ENCODE measurements at regions not wholly inside any gene's neighbourhood (a gene's known extent, or its start where the extent isn't known, plus 50 kb on each side); places are given as distances from the start of the nearest gene placed in this dataset.

DNA sequence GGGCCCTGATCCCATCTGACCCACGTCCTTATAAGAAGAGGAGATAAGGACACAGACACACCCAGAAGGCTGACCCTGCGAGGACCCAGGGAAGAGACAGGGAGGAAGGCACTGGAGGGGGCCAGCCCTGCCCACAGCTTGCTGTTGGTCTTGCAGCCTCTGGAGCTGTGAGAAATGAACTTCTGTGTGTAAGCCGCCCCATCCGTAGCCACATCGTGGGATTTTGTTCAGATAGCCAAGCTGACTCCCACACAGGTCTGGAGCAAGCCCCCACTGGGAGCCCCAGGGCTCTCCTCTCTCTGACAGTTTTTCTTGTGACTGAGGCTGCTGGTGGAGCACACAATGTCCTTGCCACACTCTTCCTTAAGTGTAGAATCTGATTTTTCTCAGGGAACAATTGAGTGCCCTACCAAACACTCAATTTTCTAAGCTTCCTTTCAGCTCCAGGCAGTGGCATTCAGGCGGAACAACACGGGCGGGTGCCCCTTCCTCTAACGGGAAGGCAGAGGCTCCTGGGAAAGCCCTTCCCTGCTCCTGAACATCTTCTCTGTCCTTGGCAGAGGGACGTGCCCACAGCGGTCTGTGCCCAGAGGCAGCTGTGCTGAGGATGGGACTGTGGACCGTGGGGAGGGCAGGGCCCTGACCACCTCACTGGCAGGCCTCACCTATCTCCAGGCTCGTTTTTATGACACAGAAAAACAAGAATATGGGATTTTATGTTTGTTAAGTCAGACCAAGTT is 160.6 kb upstream of the SHH start:
- H3K9me3 Mint-ChIP-seq (ENCODE audit: unreplicated experiment): no peaks in the 10 kb centered on the region
- H3K4me3 ChIP-seq (ENCODE audit: low read depth, low read length): no peak overlapping the region
- no peaks in the 10 kb centered on the region; the same call in 1 of the 2 replicates for H3K27me3 ChIP-seq (replicated peaks; ENCODE audit: control insufficient read depth, insufficient read depth, low read length)
- no peak overlapping the region for H3K27ac Mint-ChIP-seq (ENCODE audit: unreplicated experiment)
- CTCF ChIA-PET: interaction anchor here (0.6 kb wide), 1 partner anchor 822 kb away, joined by 3 read pairs; no protein-coding TSS in a partner anchor
- no TSS peak for BruUV-seq (replicated peaks)
- peak in 1 of 2 experiments; percentile 16 for DNase-seq
- no peaks in the 10 kb centered on the region for H3K4me1 ChIP-seq
- no peaks in the 10 kb centered on the region for H3K36me3 Mint-ChIP-seq (ENCODE audit: insufficient read depth, unreplicated experiment)
- intact Hi-C loops (cut with micrococcal nuclease; ENCODE audit: unreplicated experiment): no loop called here
- POLR2A ChIA-PET: no interaction called here
- H3K4me1 Mint-ChIP-seq (ENCODE audit: low read depth, unreplicated experiment): no peaks in the 10 kb centered on the region
- H3K36me3 ChIP-seq (ENCODE audit: control insufficient read depth, insufficient read depth, low read length): no peaks in the 10 kb centered on the region
- TF ChIP-seq, protein P1, sequence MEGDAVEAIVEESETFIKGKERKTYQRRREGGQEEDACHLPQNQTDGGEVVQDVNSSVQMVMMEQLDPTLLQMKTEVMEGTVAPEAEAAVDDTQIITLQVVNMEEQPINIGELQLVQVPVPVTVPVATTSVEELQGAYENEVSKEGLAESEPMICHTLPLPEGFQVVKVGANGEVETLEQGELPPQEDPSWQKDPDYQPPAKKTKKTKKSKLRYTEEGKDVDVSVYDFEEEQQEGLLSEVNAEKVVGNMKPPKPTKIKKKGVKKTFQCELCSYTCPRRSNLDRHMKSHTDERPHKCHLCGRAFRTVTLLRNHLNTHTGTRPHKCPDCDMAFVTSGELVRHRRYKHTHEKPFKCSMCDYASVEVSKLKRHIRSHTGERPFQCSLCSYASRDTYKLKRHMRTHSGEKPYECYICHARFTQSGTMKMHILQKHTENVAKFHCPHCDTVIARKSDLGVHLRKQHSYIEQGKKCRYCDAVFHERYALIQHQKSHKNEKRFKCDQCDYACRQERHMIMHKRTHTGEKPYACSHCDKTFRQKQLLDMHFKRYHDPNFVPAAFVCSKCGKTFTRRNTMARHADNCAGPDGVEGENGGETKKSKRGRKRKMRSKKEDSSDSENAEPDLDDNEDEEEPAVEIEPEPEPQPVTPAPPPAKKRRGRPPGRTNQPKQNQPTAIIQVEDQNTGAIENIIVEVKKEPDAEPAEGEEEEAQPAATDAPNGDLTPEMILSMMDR (IDR thresholded peaks at IDR 0.05; ENCODE audit: insufficient read depth in 1 of 2, low read depth in 1 of 2, low read length in 1 of 2, severe bottlenecking in 1 of 2, unreplicated experiment in 1 of 2): no peak
- peaks cover 5% of the 10 kb centered on the region for H3K27me3 Mint-ChIP-seq (ENCODE audit: insufficient read depth, unreplicated experiment)
- no peak overlapping the region for H3K4me3 Mint-ChIP-seq (ENCODE audit: unreplicated experiment)
- no peaks in the 10 kb centered on the region for H3K9me3 ChIP-seq

DNA sequence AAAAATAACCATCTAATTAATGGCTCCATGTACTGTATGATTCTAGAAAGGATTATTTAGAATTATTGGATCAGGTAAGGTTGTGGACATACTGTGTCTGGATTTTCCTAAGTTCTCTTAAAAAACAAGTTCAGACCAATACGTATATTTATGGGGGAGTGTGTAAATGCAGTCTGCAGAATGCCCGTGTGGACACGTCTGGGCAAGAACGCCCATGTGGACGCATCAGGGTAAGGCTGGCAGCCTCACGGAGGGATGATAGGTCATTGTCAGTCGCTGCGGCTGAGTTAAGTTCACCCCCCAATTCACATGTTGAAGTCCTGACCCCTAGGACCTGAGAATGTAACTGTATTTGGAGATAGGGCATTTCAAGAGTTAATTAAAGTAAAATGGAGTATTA is 160.0 kb upstream of the SHH start:
- no peaks in the 10 kb centered on the region for H3K4me1 Mint-ChIP-seq (ENCODE audit: low read depth, unreplicated experiment)
- H3K27me3 Mint-ChIP-seq (ENCODE audit: insufficient read depth, unreplicated experiment): peaks cover 3% of the 10 kb centered on the region
- ChIA-PET POLR2A (no interaction called here), CTCF (interaction anchor here (0.6 kb wide), 1 partner anchor 822 kb away, joined by 3 read pairs; no protein-coding TSS in a partner anchor)
- H3K4me3 ChIP-seq (ENCODE audit: low read depth, low read length): no peak overlapping the region
- DNase-seq: no peak
- no peak overlapping the region for H3K4me3 Mint-ChIP-seq (ENCODE audit: unreplicated experiment)
- no peaks in the 10 kb centered on the region for H3K36me3 ChIP-seq (ENCODE audit: control insufficient read depth, insufficient read depth, low read length)
- H3K9me3 Mint-ChIP-seq (ENCODE audit: unreplicated experiment): no peaks in the 10 kb centered on the region
- intact Hi-C loops (cut with micrococcal nuclease; ENCODE audit: unreplicated experiment): no loop called here
- H3K9me3 ChIP-seq: no peaks in the 10 kb centered on the region
- TF ChIP-seq, protein P1 (IDR thresholded peaks at IDR 0.05; ENCODE audit: insufficient read depth in 1 of 2, low read depth in 1 of 2, low read length in 1 of 2, severe bottlenecking in 1 of 2, unreplicated experiment in 1 of 2): no peak
- BruUV-seq (replicated peaks): no TSS peak
- H3K4me1 ChIP-seq: no peaks in the 10 kb centered on the region
- no peak overlapping the region for H3K27ac Mint-ChIP-seq (ENCODE audit: unreplicated experiment)
- H3K36me3 Mint-ChIP-seq (ENCODE audit: insufficient read depth, unreplicated experiment): no peaks in the 10 kb centered on the region
- H3K27me3 ChIP-seq (replicated peaks; ENCODE audit: control insufficient read depth, insufficient read depth, low read length): no peaks in the 10 kb centered on the region; the same call in 1 of the 2 replicates

DNA sequence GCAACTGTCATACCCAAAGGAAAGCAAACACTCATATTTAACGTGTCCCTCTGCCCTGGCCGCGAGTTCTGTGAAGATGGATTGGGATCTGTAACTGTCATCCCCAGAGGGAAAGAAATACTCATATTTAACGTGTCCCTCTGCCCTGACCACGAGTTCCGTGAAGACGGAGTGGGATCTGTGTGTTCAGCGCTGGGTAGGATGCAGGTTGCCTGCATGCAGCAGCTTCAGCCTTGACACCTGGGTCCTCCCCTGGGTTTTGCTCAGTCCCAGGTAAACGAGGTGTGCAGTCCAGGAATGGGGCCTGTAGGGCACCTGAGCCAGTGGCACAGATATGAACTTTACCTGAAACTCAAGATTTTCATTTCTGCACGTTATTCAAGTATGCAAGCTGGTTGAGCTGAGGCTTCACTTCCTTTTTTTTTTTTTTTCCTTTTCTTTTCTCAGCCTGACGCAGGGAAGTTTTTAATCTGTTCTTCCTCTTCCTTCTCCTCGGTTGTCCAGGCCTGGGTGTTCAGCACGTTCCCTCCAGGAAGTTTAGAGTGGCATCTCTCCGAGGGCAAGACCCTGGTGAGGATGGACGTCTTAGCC is 159.0 kb upstream of the SHH start:
- no TSS peak for BruUV-seq (replicated peaks)
- CTCF ChIA-PET: no interaction called here
- no peaks in the 10 kb centered on the region for H3K36me3 Mint-ChIP-seq (ENCODE audit: insufficient read depth, unreplicated experiment)
- Histone ChIP-seq H3K9me3 (no peaks in the 10 kb centered on the region), H3K4me1 (no peaks in the 10 kb centered on the region), H3K4me3 (ENCODE audit: low read depth, low read length) (no peak overlapping the region), H3K36me3 (ENCODE audit: control insufficient read depth, insufficient read depth, low read length) (no peaks in the 10 kb centered on the region), H3K27me3 (replicated peaks; ENCODE audit: control insufficient read depth, insufficient read depth, low read length) (no peaks in the 10 kb centered on the region; the same call in 1 of the 2 replicates)
- TF ChIP-seq, protein P1 (IDR thresholded peaks at IDR 0.05; ENCODE audit: insufficient read depth in 1 of 2, low read depth in 1 of 2, low read length in 1 of 2, severe bottlenecking in 1 of 2, unreplicated experiment in 1 of 2): no peak
- POLR2A ChIA-PET: no interaction called here
- no peaks in the 10 kb centered on the region for H3K27me3 Mint-ChIP-seq (ENCODE audit: insufficient read depth, unreplicated experiment)
- H3K4me3 Mint-ChIP-seq (ENCODE audit: unreplicated experiment): no peak overlapping the region
- no peak for DNase-seq
- intact Hi-C loops (cut with micrococcal nuclease; ENCODE audit: unreplicated experiment): no loop called here
- H3K9me3 Mint-ChIP-seq (ENCODE audit: unreplicated experiment): no peaks in the 10 kb centered on the region
- no peaks in the 10 kb centered on the region for H3K4me1 Mint-ChIP-seq (ENCODE audit: low read depth, unreplicated experiment)
- H3K27ac Mint-ChIP-seq (ENCODE audit: unreplicated experiment): no peak overlapping the region
